ENCODE measurements at regions not wholly inside any gene's neighbourhood (a gene's known extent, or its start where the extent isn't known, plus 50 kb on each side); places are given as distances from the start of the nearest gene placed in this dataset.

GRCh38 chr4:144403893-144404292, 242.1 kb upstream of the HHIP start:
- no peak for TF ChIP-seq CTCF (IDR thresholded peaks at IDR 0.05; ENCODE audit: unreplicated experiment in 3 of 3)
- peak overlapping the region in 1 of 3 experiments; percentile 18 for H3K27ac Mint-ChIP-seq
- H3K4me1 Mint-ChIP-seq, result peaks cover 4% of the 10 kb centered on the region
- no peaks in the 10 kb centered on the region for H3K36me3 Mint-ChIP-seq (ENCODE audit: low read depth)
- H3K9me3 Mint-ChIP-seq, result peaks cover 2% of the 10 kb centered on the region
- H3K4me3 Mint-ChIP-seq, result no peak overlapping the region
- no peaks in the 10 kb centered on the region for H3K27me3 Mint-ChIP-seq (ENCODE audit: low read depth)

- no peaks in the 10 kb centered on the region for H3K36me3 Mint-ChIP-seq (ENCODE audit: low read depth)
- no peaks in the 10 kb centered on the region for H3K9me3 Mint-ChIP-seq
- H3K4me3 Mint-ChIP-seq, result no peak overlapping the region
- H3K27ac Mint-ChIP-seq, result no peak overlapping the region
- H3K4me1 Mint-ChIP-seq, result no peaks in the 10 kb centered on the region
- no peaks in the 10 kb centered on the region for H3K27me3 Mint-ChIP-seq (ENCODE audit: low read depth)
- no peak for TF ChIP-seq CTCF (IDR thresholded peaks at IDR 0.05; ENCODE audit: unreplicated experiment in 3 of 3)
Measured at GRCh38 chr4:144409525-144409924, 236.4 kb upstream of the HHIP start.

GRCh38 chr4:144410230-144410783, 235.6 kb upstream of the HHIP start:
- TF ChIP-seq CTCF (IDR thresholded peaks at IDR 0.05; ENCODE audit: unreplicated experiment in 3 of 3), result no peak
- Mint-ChIP-seq H3K27ac (no peak overlapping the region), H3K4me3 (no peak overlapping the region), H3K4me1 (no peaks in the 10 kb centered on the region), H3K27me3 (ENCODE audit: low read depth) (no peaks in the 10 kb centered on the region), H3K36me3 (ENCODE audit: low read depth) (no peaks in the 10 kb centered on the region), H3K9me3 (no peaks in the 10 kb centered on the region)

- Mint-ChIP-seq H3K36me3 (ENCODE audit: low read depth) (no peaks in the 10 kb centered on the region), H3K27ac (no peak overlapping the region), H3K27me3 (ENCODE audit: low read depth) (no peaks in the 10 kb centered on the region), H3K4me3 (no peak overlapping the region), H3K9me3 (no peaks in the 10 kb centered on the region), H3K4me1 (no peaks in the 10 kb centered on the region)
- no peak for TF ChIP-seq CTCF (IDR thresholded peaks at IDR 0.05; ENCODE audit: unreplicated experiment in 3 of 3)
Measured at GRCh38 chr4:144411119-144411518, 234.8 kb upstream of the HHIP start.

- no peak for TF ChIP-seq CTCF (IDR thresholded peaks at IDR 0.05; ENCODE audit: unreplicated experiment in 3 of 3)
- Mint-ChIP-seq H3K27ac (no peak overlapping the region), H3K9me3 (no peaks in the 10 kb centered on the region), H3K4me1 (no peaks in the 10 kb centered on the region), H3K27me3 (ENCODE audit: low read depth) (no peaks in the 10 kb centered on the region), H3K36me3 (ENCODE audit: low read depth) (no peaks in the 10 kb centered on the region), H3K4me3 (no peak overlapping the region)
Measured at GRCh38 chr4:144411700-144412099, 234.3 kb upstream of the HHIP start.

- Mint-ChIP-seq H3K36me3 (ENCODE audit: low read depth) (no peaks in the 10 kb centered on the region), H3K4me3 (no peak overlapping the region), H3K27ac (no peak overlapping the region), H3K9me3 (no peaks in the 10 kb centered on the region), H3K4me1 (no peaks in the 10 kb centered on the region), H3K27me3 (ENCODE audit: low read depth) (no peaks in the 10 kb centered on the region)
- TF ChIP-seq CTCF (IDR thresholded peaks at IDR 0.05; ENCODE audit: unreplicated experiment in 3 of 3), result no peak
Measured at GRCh38 chr4:144421056-144421455, 224.9 kb upstream of the HHIP start.

Data from nephron (organoid).